Activated CD8-positive, alpha-beta memory T cell treated with anti-CD3 and anti-CD28 coated beads, Interleukin-2, amount 50 U/mL, for 4 hours (primary cell): ENCODE measurements at regions not wholly inside any gene's neighbourhood (a gene's known extent, or its start where the extent isn't known, plus 50 kb on each side); places are given as distances from the start of the nearest gene placed in this dataset.

Source experiments
- DNase-seq: peaks from one replicate; pipeline ENCODE4 v3.0.0-alpha.2; 2020

DNA sequence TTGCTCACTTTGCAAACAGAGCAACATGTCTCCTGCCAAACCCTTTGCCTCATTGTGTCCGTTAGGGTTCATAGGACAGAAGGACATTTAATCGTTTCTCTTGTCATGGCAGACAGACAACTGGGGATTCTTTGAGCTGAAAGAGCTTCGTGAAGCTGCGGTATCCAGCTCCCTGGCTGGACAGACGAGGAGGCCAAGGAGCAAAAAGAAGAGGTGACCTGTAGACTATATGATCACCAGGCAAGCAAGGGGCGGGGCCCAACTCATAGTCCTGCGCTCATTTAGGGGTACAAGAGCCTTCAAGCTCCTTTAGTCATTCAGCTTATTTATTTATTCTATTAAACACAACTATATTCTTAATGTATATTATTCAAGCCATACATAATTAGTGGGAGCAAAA lies 66.8 kb upstream of the VRK1 start:
- no peak for DNase-seq

DNA sequence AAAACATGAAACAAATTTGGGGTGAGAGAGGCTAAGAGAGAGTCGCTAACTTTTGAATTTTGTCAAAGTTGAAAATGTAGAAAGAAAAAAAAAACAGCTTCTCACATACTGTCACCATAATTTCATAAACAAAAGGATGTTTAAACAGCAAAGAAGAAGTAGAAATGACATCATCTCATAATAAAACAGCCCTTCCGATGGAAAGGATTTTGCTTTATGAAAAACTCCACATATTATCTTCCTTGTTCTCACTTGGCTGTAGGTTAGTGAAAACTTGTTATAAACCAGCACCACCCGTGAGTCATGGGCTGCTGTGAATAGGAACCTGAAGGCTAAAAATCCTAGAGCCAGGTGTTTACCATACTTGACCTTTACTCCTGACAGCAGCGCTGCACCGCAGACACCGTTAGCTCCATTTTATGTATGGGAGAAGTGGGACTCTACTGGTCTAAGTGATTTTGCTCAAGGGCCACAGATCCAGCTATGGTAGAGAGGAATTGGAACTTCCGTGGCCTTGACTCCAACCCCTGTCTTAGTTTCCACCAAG lies 63.0 kb upstream of the VRK1 start:
- no peak for DNase-seq

DNA sequence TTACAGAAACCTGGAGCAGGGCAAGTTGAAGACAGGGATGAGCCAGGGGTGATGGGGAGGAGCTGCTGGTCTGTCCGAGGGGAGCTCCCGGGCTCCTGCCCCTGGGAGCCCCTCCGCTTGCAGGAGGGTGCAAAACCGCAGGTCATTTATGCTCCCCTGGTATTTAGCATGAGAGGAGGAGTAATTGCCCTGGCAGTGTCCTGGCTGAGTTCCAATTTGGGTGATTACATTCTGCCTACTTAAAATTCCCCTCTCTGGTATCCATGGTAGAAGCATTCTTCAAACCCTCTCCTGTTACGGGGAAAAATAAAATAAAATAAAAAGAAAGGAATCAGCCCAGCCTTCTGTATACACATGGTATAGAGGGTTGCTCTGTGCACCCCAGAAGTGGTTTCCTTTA lies 61.7 kb upstream of the VRK1 start:
- no peak for DNase-seq

DNA sequence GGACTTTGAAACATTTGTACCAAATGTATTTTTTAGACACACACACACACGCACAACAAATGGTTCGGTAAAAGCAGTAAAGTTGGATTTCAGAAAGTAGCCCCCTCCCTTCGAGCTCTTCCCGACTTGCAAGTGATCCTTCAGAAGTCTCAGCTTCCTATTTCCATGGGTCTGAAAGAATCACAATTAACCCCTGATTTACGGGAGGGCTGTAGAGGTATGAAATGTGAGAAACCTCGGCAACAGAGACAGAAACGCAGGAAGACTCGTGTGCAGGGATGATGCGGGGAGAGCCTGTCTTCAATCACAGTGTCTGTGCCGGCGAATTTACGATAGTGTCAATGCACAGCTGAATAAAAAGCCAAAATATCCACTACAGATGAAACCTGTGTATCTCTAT lies 60.7 kb upstream of the VRK1 start:
- no peak for DNase-seq

DNA sequence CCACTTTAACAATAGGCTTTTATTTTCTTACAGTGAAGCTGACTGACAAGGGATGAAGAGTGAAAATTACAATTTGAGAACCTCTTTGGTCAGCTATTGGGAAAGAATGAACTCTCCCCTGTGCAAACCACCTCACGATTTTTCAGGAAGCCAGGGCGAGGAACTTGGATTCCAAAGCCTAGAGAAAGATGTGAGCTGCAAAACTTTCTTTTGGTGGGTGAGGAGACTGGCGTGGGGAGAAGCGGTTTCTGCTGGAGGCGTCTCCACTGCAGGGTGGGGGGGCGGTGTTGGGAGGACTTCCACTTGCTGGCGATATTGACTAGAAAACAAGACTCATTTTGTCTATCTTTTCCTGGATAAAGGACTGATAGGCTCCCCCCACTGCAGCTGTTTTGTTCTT lies 59.3 kb upstream of the VRK1 start:
- DNase-seq = no peak

DNA sequence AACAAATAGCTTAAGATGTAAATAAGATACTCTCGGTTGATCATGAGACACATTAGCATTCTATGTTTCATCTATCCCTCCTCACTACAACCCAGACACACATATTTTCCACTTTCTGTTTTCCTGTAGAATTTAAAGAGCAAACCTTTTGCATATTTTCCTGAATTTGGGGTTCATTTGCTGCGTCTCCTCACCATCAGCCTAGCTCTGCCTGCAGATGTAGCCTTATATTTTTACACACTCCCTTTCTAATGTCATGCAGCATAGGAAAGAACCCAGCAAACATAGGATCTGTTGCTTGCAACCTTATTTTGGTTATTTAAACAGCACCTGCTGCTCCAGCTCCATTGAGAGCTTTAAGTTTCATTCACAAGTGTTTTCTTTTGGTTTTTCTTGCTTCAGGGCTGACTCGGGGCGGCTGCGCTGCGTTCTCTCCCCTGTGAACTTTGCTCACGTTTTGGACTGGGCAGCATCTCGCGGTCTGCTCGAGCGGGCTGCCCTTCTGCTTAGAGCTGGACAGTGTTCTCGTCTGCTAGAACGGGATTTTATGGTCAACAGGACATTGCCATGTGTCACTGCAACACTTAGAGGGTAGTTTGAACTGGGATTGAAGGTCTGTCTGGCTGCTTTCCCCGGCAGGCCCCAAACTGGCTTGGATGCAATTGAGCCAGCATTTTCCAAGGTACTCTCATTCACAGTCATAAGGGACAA lies 57.8 kb upstream of the VRK1 start:
- no peak for DNase-seq

DNA sequence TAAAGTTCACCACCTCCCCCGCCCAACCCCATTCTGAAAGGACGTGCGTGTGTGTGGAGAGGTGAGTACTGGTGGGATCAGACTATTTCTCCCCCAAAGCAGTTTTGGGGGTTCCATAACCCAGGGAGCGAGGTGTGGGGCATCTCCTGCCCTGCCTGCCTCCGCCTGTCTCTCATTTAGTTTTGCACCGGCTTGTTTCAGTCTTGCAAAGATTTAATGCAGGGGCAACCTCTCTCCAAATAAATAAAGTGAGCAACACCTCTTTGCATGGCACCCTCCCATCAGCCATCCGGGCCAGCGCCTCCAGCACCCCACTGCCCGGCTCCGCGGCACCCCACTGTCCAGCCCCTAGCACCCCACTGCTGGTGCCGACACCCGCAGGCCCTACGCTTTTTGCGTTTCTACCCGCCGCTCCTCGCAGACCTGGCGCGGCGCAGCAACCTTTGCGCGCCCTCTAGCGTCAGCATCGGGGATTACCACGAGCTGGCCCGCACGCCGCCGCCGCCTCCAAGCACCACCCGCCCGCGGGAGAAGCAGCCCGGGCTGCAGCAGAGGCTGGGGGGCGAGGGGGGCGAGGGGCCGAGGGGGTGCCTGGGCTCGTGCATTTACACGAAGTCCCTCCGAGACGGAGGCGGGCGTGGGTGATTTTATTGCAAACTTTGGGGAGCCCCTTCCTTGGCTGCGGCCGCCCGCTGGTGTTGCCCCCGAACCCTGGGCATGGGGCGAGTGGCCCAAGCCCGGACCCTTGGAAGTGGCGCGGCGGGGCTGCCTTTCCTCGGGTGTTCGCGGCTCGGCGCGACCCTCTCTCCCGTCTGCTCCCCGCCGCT lies 55.8 kb upstream of the VRK1 start:
- peak; percentile 76 for DNase-seq

DNA sequence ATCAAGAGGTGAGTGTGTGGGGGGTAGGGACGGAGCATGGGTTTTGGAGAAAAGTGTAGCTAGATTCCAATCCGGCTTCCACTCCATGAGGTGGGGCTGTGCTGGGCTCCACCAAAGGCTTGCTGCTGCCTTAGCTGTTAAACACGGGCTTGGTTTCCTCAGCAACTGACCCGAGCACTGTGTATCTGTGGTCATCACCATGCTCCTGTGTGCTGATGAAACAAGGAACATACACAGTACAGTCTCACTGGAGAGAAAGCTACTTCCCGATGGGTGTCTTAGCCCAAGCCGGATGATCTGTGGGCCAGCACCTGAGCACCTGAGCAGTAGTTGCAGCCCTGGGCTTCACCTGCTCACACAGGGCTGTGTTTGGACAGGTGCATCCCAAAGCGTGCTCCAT lies 52.9 kb upstream of the VRK1 start:
- no peak for DNase-seq

DNA sequence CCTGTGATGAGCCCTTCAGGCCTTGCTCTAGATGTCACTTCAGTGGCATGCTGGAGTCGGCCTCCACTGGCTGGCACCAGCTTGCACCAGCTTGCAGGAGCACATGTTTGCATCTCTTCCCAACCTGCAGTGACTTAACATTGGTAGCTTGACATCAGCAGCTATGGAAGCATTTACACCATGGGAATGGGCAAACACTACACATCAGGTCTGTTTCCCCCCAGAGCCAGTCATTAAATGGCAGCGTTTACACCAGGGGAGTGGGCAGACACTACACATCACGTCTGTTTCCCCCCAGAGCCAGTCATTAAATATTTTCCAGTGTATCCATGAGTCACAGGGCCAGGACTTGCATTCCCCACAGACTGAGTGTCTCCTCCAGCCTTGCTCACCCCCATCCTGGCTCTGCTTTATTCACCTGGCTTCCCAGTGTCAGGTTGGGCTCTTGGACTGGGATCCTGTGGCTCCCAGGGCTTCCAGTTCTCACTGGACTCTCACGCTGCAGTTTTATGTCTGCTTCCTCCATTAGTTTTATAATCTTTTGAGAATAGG lies 51.6 kb upstream of the VRK1 start:
- DNase-seq = no peak

DNA sequence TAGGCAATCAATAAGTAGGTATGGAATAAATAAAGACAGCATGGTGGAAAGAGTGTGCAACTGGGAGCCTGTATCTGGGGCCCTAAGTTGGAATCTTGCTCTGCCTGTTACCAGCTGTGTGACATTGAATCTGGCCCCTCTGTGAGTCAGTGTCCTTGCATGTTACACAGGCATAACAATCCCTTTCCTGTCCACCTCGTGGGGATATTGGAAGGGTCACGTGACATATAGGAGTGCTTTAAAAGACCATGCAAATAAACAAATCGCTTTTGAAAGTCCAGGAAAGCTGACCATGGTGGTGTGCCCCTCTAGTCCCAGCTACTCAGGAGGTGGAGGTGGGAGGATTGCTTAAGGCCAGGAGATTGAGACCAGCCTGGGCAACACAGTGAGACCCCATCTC lies 51.1 kb upstream of the VRK1 start:
- no peak for DNase-seq

DNA sequence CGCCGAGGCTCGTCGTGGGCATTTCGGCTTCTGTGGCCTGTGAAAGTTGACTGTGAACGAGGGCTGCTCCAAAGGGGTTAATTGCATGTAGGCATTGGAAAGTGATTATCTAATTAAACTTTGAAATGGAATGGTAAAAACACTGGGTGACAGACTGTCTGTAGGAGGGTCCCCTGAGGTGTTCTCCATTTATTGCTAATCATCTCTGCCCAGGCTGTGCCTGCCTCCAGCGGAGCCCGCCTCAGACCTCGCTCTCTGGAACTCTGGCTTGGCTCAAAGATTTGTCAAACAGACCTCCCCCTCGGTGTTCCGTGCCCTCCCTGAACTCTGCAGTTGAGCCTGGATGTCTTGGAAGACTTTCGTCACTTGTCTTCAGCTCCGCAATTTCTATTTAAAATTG lies 50.2 kb upstream of the VRK1 start:
- no peak for DNase-seq
